PC-9 (cell line): ENCODE measurements at regions not wholly inside any gene's neighbourhood (a gene's known extent, or its start where the extent isn't known, plus 50 kb on each side); places are given as distances from the start of the nearest gene placed in this dataset.

Experiments used
- CTCF ChIP-seq: fragments of 200-600 bp; sonication (generic); conservative IDR thresholded peaks from 2 replicates; pipeline ENCODE4 v1.6.1; 2017; ENCODE audit warnings: mixed run types, antibody characterized with exemption, mild to moderate bottlenecking, moderate library complexity
- EZH2 ChIP-seq: fragments of 200-600 bp; sonication (generic); IDR thresholded peaks from 2 replicates; pipeline ENCODE4 v1.8.0; 2017; ENCODE audit warnings: antibody characterized with exemption, low read depth

GRCh38 chr4:116023049-116023448 lies 909.6 kb upstream of the NDST4 start:
- TF ChIP-seq EZH2, result no peak
- TF ChIP-seq CTCF, result no peak
